Spleen (tissue), 7 donors: ENCODE measurements at regions not wholly inside any gene's neighbourhood (a gene's known extent, or its start where the extent isn't known, plus 50 kb on each side); places are given as distances from the start of the nearest gene placed in this dataset.

Experiments used
- CTCF ChIP-seq, 11 experiments: fragments of 200-600 bp in 7 of 11; fragments of 450-650 bp in 4 of 11; sonication (generic) in 4 of 11; IDR thresholded peaks in 8 of 11; conservative IDR thresholded peaks in 3 of 11; 1 replicate in 7 of 11; 2 replicates in 4 of 11; pipeline versions ENCODE4 v1.4.0 to v1.8.0; 2016 to 2021; ENCODE audit warnings: antibody characterized with exemption in 11 of 11, inconsistent platforms in 4 of 11, mild to moderate bottlenecking in 1 of 11
- POLR2A ChIP-seq, 3 donors: fragments of 450-650 bp; IDR thresholded peaks; one replicate each; pipeline ENCODE4 v1.5.1; 2017; ENCODE audit warnings: antibody characterized with exemption in 3 of 3, mild to moderate bottlenecking in 1 of 3
- POLR2AphosphoS5 ChIP-seq, 3 donors: sonication (generic); formaldehyde crosslinking; IDR thresholded peaks; one replicate each; pipeline ENCODE4 v1.5.1; 2017; ENCODE audit warnings: antibody characterized with exemption in 3 of 3
- donor health status: DM: no; HTN: no; CAD: no; lungs with moderate emphysema.
- donor health status: DM: no; HTN: no; CAD: no.
- donor health status: DM: no; HTN: no; CAD: no.

DNA sequence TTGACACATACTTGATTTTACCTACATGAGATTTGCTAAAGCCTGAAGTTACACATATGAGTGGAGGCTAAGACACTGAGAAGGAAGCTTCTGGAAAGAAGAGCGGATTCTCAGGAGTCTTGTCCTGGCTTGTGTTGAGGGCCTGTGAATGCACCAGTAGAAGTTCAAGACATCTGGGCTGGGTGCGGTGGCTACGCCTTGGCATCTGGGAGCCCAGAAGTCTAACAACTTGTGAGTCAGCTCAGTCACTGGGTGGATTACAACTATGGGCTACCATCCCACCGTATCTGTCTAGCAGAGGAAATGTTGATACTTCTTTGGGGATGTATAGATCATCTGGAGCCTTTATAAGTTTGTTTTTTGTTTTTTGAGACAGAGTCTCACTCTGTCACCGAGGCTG lies 375.6 kb upstream of the SMIM31 start:
- TF ChIP-seq POLR2A (IDR thresholded peaks at IDR 0.05) (no peak), CTCF (IDR thresholded peaks at IDR 0.05 in 8 of 11, conservative IDR thresholded peaks at IDR 0.05 in 3 of 11) (no peak), POLR2AphosphoS5 (IDR thresholded peaks at IDR 0.05) (no peak)
